Myocyte (in vitro differentiated cells): ENCODE measurements at regions not wholly inside any gene's neighbourhood (a gene's known extent, or its start where the extent isn't known, plus 50 kb on each side); places are given as distances from the start of the nearest gene placed in this dataset.

Experiments used
- DNase-seq: peaks from one replicate; pipeline ENCODE4 v3.0.0-alpha.2; 2012; ENCODE audit warnings: low read depth

- no peak for DNase-seq
Measured at GRCh38 chr11:122451911-122452310, 203.6 kb upstream of the UBASH3B start.

- peak; percentile 1 for DNase-seq
Measured at GRCh38 chr11:122441666-122442035, 213.9 kb upstream of the UBASH3B start.

- DNase-seq, result peak; percentile 25
Measured at GRCh38 chr11:122440811-122441665, 214.5 kb upstream of the UBASH3B start.

DNA sequence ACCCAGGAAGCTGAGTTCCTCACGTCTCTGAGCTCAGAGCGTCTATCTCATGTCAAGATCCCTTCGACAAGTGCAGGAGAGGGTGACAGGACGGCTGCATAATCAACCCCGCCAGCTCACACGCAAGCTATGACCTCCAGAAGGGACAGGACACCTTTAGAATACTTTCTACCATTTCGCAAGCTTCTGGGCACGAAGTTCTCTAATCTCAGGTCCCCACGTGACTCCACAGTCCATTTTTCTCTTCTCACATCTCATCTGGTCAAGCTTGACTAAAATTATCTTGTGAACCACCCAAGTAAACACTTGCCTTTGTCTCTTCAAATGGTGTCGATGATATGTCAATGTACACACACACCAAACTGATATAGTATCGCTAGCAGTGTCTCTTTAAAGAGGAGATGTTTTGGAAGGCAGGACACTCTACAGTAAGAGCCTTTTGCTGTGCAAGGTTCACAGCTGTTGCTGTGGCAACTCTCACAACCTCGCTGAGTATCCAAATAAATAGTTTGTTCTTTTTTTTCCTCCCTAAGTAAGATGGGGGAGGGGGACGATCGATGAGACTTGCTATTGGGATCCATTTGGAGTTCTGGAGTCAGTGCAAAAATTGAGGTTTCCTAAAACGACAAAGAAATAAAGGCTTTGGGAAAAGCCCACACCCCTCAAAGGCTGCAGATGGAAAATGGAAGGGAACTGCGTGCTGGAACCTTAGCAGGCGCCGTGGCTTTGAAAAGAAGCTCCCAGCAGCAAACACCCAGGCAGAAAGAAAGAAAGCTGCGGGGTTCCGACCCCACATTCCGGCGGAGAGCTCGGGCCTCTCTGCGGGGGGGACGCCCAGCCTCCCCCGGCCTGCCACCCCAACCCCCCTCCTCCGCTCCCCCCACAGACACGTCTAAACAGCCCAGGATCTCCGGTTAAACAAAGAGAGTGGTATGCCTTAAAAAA, 215.4 kb upstream of the UBASH3B start:
- peak; percentile 37 for DNase-seq

DNA sequence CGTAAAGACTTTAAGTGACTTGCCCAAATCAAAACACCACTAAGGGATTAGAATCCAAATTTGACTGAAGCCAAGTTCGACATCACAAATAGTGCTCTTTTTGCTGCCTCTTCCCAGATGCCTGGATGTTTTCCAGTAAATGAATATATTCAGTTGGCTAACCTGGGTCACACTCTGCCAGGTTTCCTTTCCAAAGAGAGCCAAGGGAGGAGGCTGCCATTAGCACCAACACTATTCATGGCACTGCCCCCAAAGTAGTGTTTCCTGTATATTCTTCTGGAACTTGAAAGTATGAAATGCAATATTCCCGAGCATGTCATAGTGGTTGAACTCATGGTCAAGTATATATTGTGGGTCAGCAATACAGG, 219.3 kb upstream of the UBASH3B start:
- no peak for DNase-seq

DNA sequence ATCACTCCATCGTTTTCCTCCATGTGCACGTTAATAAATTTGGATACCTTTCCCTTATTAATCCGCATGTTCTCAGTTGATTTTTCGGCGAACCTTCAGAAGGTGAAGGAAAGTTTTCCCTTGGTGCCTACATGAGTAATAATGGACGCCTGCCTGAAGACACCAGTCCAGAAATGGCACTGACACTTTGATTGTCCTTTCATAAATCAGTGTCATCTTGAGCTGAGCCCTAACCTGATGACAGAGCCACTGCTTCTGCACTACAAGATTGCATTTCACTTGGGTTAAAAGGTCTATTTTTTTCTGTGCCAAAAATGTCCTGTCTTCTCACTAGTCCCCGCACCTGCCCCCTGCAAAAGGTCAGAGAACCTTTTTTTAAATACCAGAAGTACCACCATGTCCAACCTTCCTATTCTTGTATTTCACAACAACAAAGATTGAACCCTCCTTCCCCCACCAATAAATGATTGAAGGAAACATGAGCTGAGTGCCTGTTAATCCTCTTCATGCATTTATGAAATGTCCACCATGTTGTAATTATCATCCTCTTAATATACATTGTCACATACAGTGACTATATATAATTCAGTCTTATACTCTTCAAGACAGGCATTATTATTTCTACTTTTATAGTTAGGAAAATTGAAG, 219.9 kb upstream of the UBASH3B start:
- DNase-seq, result no peak

- DNase-seq, result no peak
Measured at GRCh38 chr11:122434786-122435185, 220.7 kb upstream of the UBASH3B start.

DNA sequence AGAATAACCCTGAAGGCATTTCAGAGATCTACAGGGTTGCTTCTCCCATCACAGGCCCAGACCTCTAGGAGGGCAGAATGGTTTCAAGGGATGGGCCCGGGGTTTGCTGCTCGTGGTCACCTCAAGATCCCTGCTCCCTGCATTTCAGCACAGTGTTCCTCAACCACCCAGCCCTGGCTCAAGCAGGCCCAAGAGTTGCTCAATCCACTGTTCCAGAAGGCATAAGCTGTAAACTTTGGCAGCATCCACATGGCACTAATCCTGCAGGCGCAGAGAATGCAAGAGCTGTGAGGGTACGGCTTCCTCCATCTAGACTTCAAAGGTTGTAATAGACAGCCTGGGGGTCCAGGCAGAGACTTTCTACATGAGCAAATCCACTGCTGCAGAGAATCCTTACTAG, 225.0 kb upstream of the UBASH3B start:
- no peak for DNase-seq

GRCh38 chr11:122426073-122426472, 229.4 kb upstream of the UBASH3B start:
- no peak for DNase-seq

- DNase-seq, result no peak
Measured at GRCh38 chr11:122424636-122425035, 230.9 kb upstream of the UBASH3B start.

DNA sequence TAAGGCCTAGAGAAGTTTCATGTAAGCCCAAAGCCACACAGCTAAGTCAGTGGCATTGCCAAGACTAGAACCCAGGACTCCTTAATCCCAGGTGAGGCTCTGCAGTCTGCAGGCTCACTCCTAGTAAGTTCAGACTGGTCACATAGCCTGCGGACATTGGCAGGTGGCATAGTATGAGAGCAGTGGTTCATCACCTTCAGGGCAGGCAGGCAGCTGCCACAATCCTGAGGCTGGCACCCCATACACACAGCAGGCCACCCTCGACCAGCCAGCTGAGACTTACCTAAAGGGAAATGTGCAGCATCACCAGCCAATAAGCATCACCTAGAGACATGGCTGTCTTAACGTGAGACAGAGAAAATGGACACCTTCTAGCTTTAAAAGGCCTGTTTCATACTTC, 231.6 kb upstream of the UBASH3B start:
- no peak for DNase-seq

GRCh38 chr11:122423273-122423672, 232.2 kb upstream of the UBASH3B start:
- no peak for DNase-seq

DNA sequence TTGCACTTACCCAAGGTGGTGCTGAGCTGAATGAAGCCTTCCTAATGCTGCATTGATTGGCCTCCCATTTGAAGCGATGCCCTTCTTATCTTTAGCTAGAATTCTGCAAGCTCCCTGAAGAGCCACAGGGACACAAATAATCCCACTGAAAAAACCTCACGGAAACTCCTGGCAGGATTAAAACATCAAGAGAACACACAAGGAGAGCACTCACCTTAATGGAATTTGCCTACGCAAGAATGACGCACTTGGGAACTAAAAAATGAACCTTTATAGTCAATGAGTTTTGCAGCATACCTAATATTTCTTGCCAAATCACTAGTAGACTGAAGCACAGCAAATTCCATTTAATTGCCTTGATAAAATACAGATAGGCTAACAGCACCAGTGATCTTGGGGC, 232.8 kb upstream of the UBASH3B start:
- DNase-seq, result no peak

- DNase-seq, result no peak
Measured at GRCh38 chr11:122421702-122422101, 233.8 kb upstream of the UBASH3B start.

GRCh38 chr11:122418032-122418431, 237.5 kb upstream of the UBASH3B start:
- no peak for DNase-seq

GRCh38 chr11:122414406-122415018, 241.0 kb upstream of the UBASH3B start:
- DNase-seq, result no peak

DNA sequence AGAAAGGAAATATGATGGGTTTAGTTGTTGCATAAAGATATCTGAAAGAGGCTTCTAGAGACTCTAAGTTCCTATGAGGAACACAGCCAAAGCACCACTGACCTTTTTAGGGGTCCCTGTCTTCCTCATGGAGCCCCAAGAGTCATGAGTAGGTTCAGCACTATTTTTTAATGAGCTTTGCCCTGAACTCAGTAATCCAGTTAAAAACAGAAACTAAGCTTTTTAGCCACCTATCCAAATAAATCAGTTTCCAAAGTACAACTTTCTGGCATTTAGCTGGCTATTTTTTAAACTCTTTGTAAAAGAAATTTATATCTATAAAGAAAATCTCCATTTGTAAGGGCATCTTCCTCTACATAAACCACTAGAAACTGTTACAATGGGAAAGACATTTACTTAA, 241.8 kb upstream of the UBASH3B start:
- no peak for DNase-seq

DNA sequence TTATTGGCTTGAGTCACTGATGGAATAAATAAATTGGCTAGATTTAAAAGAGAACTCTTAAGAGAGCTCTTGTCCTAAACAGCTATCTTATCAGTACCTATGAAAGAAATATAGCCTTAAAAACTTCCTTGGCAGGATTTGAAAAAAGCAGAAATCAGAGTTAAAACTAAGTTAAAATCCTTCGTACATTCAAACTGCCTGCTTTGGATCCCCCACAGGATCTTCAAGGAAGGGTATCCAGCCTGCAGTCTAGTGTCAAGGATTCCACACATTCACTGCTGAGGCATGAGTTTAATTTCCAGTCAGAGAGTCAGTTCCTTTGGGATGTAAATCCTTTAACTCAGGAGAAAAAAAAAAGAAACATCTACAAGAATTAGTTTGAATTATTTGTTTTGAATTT, 242.9 kb upstream of the UBASH3B start:
- DNase-seq, result no peak

GRCh38 chr11:122406466-122406865, 249.1 kb upstream of the UBASH3B start:
- no peak for DNase-seq

- DNase-seq, result no peak
Measured at GRCh38 chr11:122405547-122406341, 249.8 kb upstream of the UBASH3B start.

DNA sequence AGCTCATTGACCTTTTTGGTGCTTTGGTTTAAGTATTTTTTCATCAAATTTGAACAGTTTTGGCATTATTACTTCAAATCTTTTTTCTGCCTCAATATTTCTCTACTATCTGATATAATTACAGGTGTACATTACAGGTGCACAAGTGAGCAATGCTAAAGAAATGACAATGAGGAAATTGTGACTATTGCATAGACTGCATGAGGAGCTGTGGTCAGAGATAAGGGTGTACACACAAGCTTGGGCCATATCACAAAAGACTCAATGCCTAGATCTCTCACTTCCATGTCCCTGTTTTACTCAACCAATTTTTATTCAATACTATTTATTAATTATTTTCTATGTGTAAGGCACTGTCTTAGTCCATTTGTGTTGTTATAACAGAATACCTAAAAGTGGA, 251.0 kb upstream of the UBASH3B start:
- DNase-seq, result no peak
